ENCODE measurements at regions not wholly inside any gene's neighbourhood (a gene's known extent, or its start where the extent isn't known, plus 50 kb on each side); places are given as distances from the start of the nearest gene placed in this dataset.
"Not testable (repeated sequence)": the region's sequence is repeated elsewhere in the genome, so short reads cannot be mapped to it uniquely, and the experiment has no call there.

GRCh38 chr3:80734920-80735319, 967.1 kb upstream of the ROBO1 start:
- no peak for DNase-seq (ENCODE audit: low spot score)

- no peak for DNase-seq (ENCODE audit: low spot score)
Observed at GRCh38 chr3:80734483-80734882, 966.7 kb upstream of the ROBO1 start.

GRCh38 chr3:80733522-80734176, 965.9 kb upstream of the ROBO1 start:
- DNase-seq (ENCODE audit: low spot score) = no peak

GRCh38 chr3:80727561-80727960, 959.8 kb upstream of the ROBO1 start:
- DNase-seq (ENCODE audit: low spot score) = not testable (repeated sequence)

GRCh38 chr3:80709597-80710322, 942.0 kb upstream of the ROBO1 start:
- not testable (repeated sequence) for DNase-seq (ENCODE audit: low spot score)

GRCh38 chr3:80705290-80705689, 937.5 kb upstream of the ROBO1 start:
- no peak for DNase-seq (ENCODE audit: low spot score)

- no peak for DNase-seq (ENCODE audit: low spot score)
Observed at GRCh38 chr3:80701349-80701748, 933.6 kb upstream of the ROBO1 start.

GRCh38 chr3:80697291-80697690, 929.5 kb upstream of the ROBO1 start:
- DNase-seq (ENCODE audit: low spot score) = no peak

- DNase-seq (ENCODE audit: low spot score) = no peak
Observed at GRCh38 chr3:80696280-80696679, 928.5 kb upstream of the ROBO1 start.

GRCh38 chr3:80688814-80689213, 921.0 kb upstream of the ROBO1 start:
- no peak for DNase-seq (ENCODE audit: low spot score)

GRCh38 chr3:80682951-80683350, 915.2 kb upstream of the ROBO1 start:
- no peak for DNase-seq (ENCODE audit: low spot score)

- no peak for DNase-seq (ENCODE audit: low spot score)
Observed at GRCh38 chr3:80682235-80682634, 914.4 kb upstream of the ROBO1 start.

- DNase-seq (ENCODE audit: low spot score) = no peak
Observed at GRCh38 chr3:80677796-80678195, 910.0 kb upstream of the ROBO1 start.

GRCh38 chr3:80676866-80677265, 909.1 kb upstream of the ROBO1 start:
- no peak for DNase-seq (ENCODE audit: low spot score)

GRCh38 chr3:80676261-80676660, 908.5 kb upstream of the ROBO1 start:
- no peak for DNase-seq (ENCODE audit: low spot score)

- no peak for DNase-seq (ENCODE audit: low spot score)
Observed at GRCh38 chr3:80675790-80676189, 908.0 kb upstream of the ROBO1 start.

- DNase-seq (ENCODE audit: low spot score) = no peak
Observed at GRCh38 chr3:80668600-80669294, 900.9 kb upstream of the ROBO1 start.

- no peak for DNase-seq (ENCODE audit: low spot score)
Observed at GRCh38 chr3:80668100-80668499, 900.3 kb upstream of the ROBO1 start.

GRCh38 chr3:80663426-80663825, 895.6 kb upstream of the ROBO1 start:
- no peak for DNase-seq (ENCODE audit: low spot score)

GRCh38 chr3:80655216-80655615, 887.4 kb upstream of the ROBO1 start:
- DNase-seq (ENCODE audit: low spot score) = no peak

- no peak for DNase-seq (ENCODE audit: low spot score)
Observed at GRCh38 chr3:80649170-80649569, 881.4 kb upstream of the ROBO1 start.

- DNase-seq (ENCODE audit: low spot score) = no peak
Observed at GRCh38 chr3:80643421-80643820, 875.6 kb upstream of the ROBO1 start.

All from AG08396 (cell line).